Liver (tissue), 8 donors: ENCODE measurements at regions not wholly inside any gene's neighbourhood (a gene's known extent, or its start where the extent isn't known, plus 50 kb on each side); places are given as distances from the start of the nearest gene placed in this dataset.

Experiments used
- DNase-seq: peaks from one replicate; pipeline ENCODE4 v3.0.0-alpha.2; 2017; ENCODE audit warnings: low spot score
- H3K27ac ChIP-seq, 2 donors: one replicate each; pipeline ENCODE4 v1.7.0; 2013; ENCODE audit warnings: inconsistent platforms in 2 of 2, low read length in 2 of 2, control low read depth in 1 of 2, low read depth in 1 of 2, mild to moderate bottlenecking in 1 of 2
- H3K27me3 ChIP-seq, 4 donors: one replicate each; pipeline versions ENCODE4 v1.6.1 to v1.7.0; 2013; ENCODE audit warnings: low read length in 3 of 4, inconsistent platforms in 1 of 4, mild to moderate bottlenecking in 1 of 4, moderate library complexity in 1 of 4; ENCODE audit not compliant: control insufficient read depth in 4 of 4, insufficient read depth in 4 of 4
- H3K36me3 ChIP-seq, 4 donors: one replicate each; pipeline versions ENCODE4 v1.6.1 to v1.7.0; 2013; ENCODE audit warnings: low read length in 3 of 4, mild to moderate bottlenecking in 3 of 4, low read depth in 1 of 4, moderate library complexity in 1 of 4; ENCODE audit not compliant: control insufficient read depth in 4 of 4, insufficient read depth in 3 of 4
- H3K4me1 ChIP-seq, 4 donors: one replicate each; pipeline versions ENCODE4 v1.6.1 to v1.7.0; 2013; ENCODE audit warnings: low read length in 3 of 4, mild to moderate bottlenecking in 3 of 4, moderate library complexity in 1 of 4; ENCODE audit not compliant: control insufficient read depth in 4 of 4, insufficient read depth in 4 of 4
- H3K4me3 ChIP-seq, 3 donors: one replicate each; pipeline versions ENCODE4 v1.6.1 to v1.7.0; 2013; ENCODE audit warnings: low read length in 3 of 3, control low read depth in 1 of 3, low read depth in 1 of 3, mild to moderate bottlenecking in 1 of 3
- H3K9ac ChIP-seq, 2 donors: one replicate each; pipeline ENCODE4 v1.7.0; 2013; ENCODE audit warnings: low read length in 2 of 2, mild to moderate bottlenecking in 2 of 2, moderate library complexity in 2 of 2, control low read depth in 1 of 2, low read depth in 1 of 2
- H3K9me3 ChIP-seq, 4 donors: one replicate each; pipeline versions ENCODE4 v1.6.1 to v1.7.0; 2013; ENCODE audit warnings: low read length in 3 of 4; ENCODE audit not compliant: control insufficient read depth in 4 of 4
- ATF3 ChIP-seq: IDR thresholded peaks from 2 replicates; pipeline ENCODE4 v1.6.1; 2016; ENCODE audit warnings: antibody characterized with exemption
- CTCF ChIP-seq: fragments of 150-350 bp; IDR thresholded peaks from 2 replicates; pipeline ENCODE4 v1.5.1; 2017; ENCODE audit warnings: improper control_type of control experiment, low read depth, low read length; ENCODE audit not compliant: missing input control
- EGR1 ChIP-seq, 2 donors: IDR thresholded peaks; 2 replicates each; pipeline ENCODE4 v1.6.1; 2016 to 2018; ENCODE audit warnings: antibody characterized with exemption in 2 of 2, low read depth in 2 of 2
- FOXA1 ChIP-seq: IDR thresholded peaks from 2 replicates; pipeline ENCODE4 v1.6.1; 2016; ENCODE audit warnings: antibody characterized with exemption
- FOXA2 ChIP-seq: IDR thresholded peaks from 2 replicates; pipeline ENCODE4 v1.6.1; 2016; ENCODE audit warnings: antibody characterized with exemption
- HNF4A ChIP-seq, 2 donors: conservative IDR thresholded peaks; 2 replicates each; pipeline ENCODE4 v1.6.1; 2016; ENCODE audit warnings: antibody characterized with exemption in 2 of 2, mild to moderate bottlenecking in 2 of 2
- HNF4G ChIP-seq: IDR thresholded peaks from 2 replicates; pipeline ENCODE4 v1.6.1; 2016; ENCODE audit warnings: antibody characterized with exemption
- JUND ChIP-seq, 2 donors: IDR thresholded peaks; 2 replicates each; pipeline ENCODE4 v1.6.1; 2016; ENCODE audit warnings: antibody characterized with exemption in 2 of 2
- NR2F2 ChIP-seq: IDR thresholded peaks from 2 replicates; pipeline ENCODE4 v1.6.1; 2016; ENCODE audit warnings: antibody characterized with exemption
- RAD21 ChIP-seq, 2 donors: IDR thresholded peaks; 2 replicates each; pipeline ENCODE4 v1.6.1; 2016; ENCODE audit warnings: antibody characterized with exemption in 2 of 2, mild to moderate bottlenecking in 2 of 2
- RXRA ChIP-seq, 2 donors: IDR thresholded peaks; 2 replicates each; pipeline ENCODE4 v1.6.1; 2017 to 2018; ENCODE audit warnings: antibody characterized with exemption in 2 of 2, mild to moderate bottlenecking in 1 of 2
- SP1 ChIP-seq: IDR thresholded peaks from 2 replicates; pipeline ENCODE4 v1.6.1; 2018; ENCODE audit warnings: antibody characterized with exemption, mild to moderate bottlenecking
- TAF1 ChIP-seq: conservative IDR thresholded peaks from 2 replicates; pipeline ENCODE4 v1.6.1; 2016; ENCODE audit warnings: antibody characterized with exemption, mild to moderate bottlenecking
- YY1 ChIP-seq: IDR thresholded peaks from 2 replicates; pipeline ENCODE4 v1.6.1; 2016; ENCODE audit warnings: antibody characterized with exemption, mild to moderate bottlenecking
- WGBS: extraction: QIAGEN DNeasy Blood & Tissue Kit; methylation state at CpG from one replicate; pipeline ENCODE4 v1.1.7; 2013; 5-methylcytosine and 5-hydroxymethylcytosine counted together
- TF ChIP-seq, protein P1 (sequence below): IDR thresholded peaks from 2 replicates; pipeline ENCODE4 v1.6.1; 2016; ENCODE audit warnings: antibody characterized with exemption
- TF ChIP-seq, protein P2 (sequence below): IDR thresholded peaks from 2 replicates; pipeline ENCODE4 v1.6.1; 2016; ENCODE audit warnings: antibody characterized with exemption
- donor health status: healthy.
- donor health status: healthy.
- donor health status: healthy.
- donor health status: healthy.
- donor health status: healthy.

- TF ChIP-seq, protein P1, sequence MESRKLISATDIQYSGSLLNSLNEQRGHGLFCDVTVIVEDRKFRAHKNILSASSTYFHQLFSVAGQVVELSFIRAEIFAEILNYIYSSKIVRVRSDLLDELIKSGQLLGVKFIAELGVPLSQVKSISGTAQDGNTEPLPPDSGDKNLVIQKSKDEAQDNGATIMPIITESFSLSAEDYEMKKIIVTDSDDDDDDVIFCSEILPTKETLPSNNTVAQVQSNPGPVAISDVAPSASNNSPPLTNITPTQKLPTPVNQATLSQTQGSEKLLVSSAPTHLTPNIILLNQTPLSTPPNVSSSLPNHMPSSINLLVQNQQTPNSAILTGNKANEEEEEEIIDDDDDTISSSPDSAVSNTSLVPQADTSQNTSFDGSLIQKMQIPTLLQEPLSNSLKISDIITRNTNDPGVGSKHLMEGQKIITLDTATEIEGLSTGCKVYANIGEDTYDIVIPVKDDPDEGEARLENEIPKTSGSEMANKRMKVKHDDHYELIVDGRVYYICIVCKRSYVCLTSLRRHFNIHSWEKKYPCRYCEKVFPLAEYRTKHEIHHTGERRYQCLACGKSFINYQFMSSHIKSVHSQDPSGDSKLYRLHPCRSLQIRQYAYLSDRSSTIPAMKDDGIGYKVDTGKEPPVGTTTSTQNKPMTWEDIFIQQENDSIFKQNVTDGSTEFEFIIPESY: no peak
- TF ChIP-seq, protein P2, sequence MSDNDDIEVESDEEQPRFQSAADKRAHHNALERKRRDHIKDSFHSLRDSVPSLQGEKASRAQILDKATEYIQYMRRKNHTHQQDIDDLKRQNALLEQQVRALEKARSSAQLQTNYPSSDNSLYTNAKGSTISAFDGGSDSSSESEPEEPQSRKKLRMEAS: no peak
- TF ChIP-seq CTCF: no peak
- TF ChIP-seq ATF3: no peak
- no peak for TF ChIP-seq SP1
These were observed 62.5 kb upstream of the BACH1 start (continued) for GRCh38 chr21:29236201-29236600.

DNA sequence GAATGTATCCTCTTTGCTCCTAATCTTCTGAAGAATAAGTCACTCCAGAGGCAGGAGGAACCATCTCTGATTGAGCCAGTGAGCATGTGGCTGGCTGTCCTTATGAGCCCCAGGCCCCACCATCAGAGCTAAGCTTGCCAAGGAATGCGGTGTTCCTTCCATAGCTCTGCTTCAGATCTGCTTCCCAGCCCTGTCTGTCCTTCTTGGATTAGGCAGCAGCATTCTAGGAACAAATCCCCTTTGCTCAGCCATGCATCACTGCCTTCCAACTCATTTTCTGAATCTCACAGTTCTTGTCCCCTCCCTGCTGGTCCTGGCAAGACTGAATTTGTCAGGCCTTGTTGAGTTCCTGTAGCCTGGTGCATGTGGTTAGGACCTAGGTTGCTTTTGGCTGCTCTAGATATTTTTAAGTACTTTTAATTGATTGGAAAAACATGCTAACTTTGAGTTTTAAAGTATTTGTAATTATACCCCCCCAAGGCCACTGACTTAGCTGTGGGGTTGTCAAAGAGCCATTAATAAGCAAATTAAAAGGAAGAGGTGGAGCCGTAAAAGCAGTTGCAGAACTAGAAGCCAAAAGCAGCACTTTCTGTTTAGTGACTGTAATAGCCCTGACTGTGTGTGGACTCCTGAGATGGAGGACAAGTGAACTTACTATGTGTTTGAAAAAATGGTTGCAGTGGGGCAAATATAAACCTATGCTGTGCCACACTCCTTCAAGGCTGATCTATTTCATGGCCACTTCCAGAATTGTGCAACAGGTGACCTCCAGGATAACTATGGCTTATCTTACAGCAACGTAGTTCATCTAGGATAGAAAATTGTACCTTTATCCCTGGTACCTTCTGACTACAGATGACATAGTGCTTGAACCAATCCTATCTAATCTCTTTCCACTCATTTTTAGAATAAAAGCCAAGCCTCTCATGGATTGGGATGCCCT, 61.3 kb upstream of the BACH1 start:
- H3K9me3 ChIP-seq: no peaks in the 10 kb centered on the region
- 74% methylated on average over 3 of the region's 3 CpGs for WGBS
- no peak overlapping the region for H3K27ac ChIP-seq
- H3K4me3 ChIP-seq: no peak overlapping the region
- DNase-seq: no peak
- H3K27me3 ChIP-seq: no peaks in the 10 kb centered on the region
- H3K4me1 ChIP-seq: peaks cover 0 to 15% (median 9%) of the 10 kb centered on the region in 4 donors
- H3K9ac ChIP-seq: no peak overlapping the region
- TF ChIP-seq HNF4G (no peak), NR2F2 (no peak), FOXA1 (no peak)
- H3K36me3 ChIP-seq: no peaks in the 10 kb centered on the region

GRCh38 chr21:29238053-29238966, 60.4 kb upstream of the BACH1 start:
- Histone ChIP-seq H3K4me3 (no peak overlapping the region), H3K36me3 (no peaks in the 10 kb centered on the region), H3K9me3 (no peaks in the 10 kb centered on the region), H3K9ac (no peak overlapping the region), H3K27ac (no peak overlapping the region), H3K4me1 (peaks cover 0 to 15% (median 9%) of the 10 kb centered on the region in 4 donors), H3K27me3 (no peaks in the 10 kb centered on the region)
- no peak for DNase-seq
- 73% methylated on average over 6 of the region's 6 CpGs for WGBS
- TF ChIP-seq TAF1: no peak
- TF ChIP-seq, protein P2: no peak
- no peak for TF ChIP-seq RXRA (IDR thresholded peaks at IDR 0.05)
- no peak for TF ChIP-seq EGR1 (IDR thresholded peaks at IDR 0.05; ENCODE audit: low read depth in 2 of 2)
- TF ChIP-seq JUND (IDR thresholded peaks at IDR 0.05): no peak
- TF ChIP-seq HNF4A (conservative IDR thresholded peaks at IDR 0.05): no peak
- no peak for TF ChIP-seq NR2F2
- TF ChIP-seq FOXA2: no peak
- TF ChIP-seq RAD21 (IDR thresholded peaks at IDR 0.05): no peak
- TF ChIP-seq ATF3: no peak
- TF ChIP-seq CTCF: no peak
- TF ChIP-seq YY1: no peak
- no peak for TF ChIP-seq SP1
- TF ChIP-seq HNF4G: no peak
- no peak for TF ChIP-seq FOXA1
